Right cardiac atrium (tissue), 5 donors: ENCODE measurements at regions not wholly inside any gene's neighbourhood (a gene's known extent, or its start where the extent isn't known, plus 50 kb on each side); places are given as distances from the start of the nearest gene placed in this dataset.

Experiments
- ATAC-seq, 2 donors: fragments of 200-7000 bp; cut with Tn5 transposase; one replicate each; pipeline versions ENCODE4 v1.8.0 to v1.9.1; 2020; ENCODE audit warnings: moderate library complexity in 2 of 2, mild to moderate bottlenecking in 1 of 2
- DNase-seq, 3 donors: peaks; one replicate each; pipeline ENCODE4 v3.0.0-alpha.2; 2020
- H3K27ac ChIP-seq: one replicate; pipeline ENCODE4 v1.5.1; 2013; ENCODE audit warnings: mild to moderate bottlenecking, low read length, control low read depth, moderate library complexity
- H3K27me3 ChIP-seq: one replicate; pipeline ENCODE4 v1.6.1; 2013; ENCODE audit not compliant: control insufficient read depth, insufficient read depth
- H3K4me1 ChIP-seq: one replicate; pipeline ENCODE4 v1.6.1; 2013; ENCODE audit warnings: low read length; ENCODE audit not compliant: control insufficient read depth, insufficient read depth
- H3K4me3 ChIP-seq: one replicate; pipeline ENCODE4 v1.5.1; 2013; ENCODE audit warnings: low read length, control low read depth
- H3K9me3 ChIP-seq: one replicate; pipeline ENCODE4 v1.6.1; 2013; ENCODE audit warnings: low read length; ENCODE audit not compliant: control insufficient read depth
- WGBS: extraction: QIAGEN DNeasy Blood & Tissue Kit; methylation state at CpG from one replicate; pipeline ENCODE4 v1.1.7; 2013; 5-methylcytosine and 5-hydroxymethylcytosine counted together
- intact Hi-C, 4 donors: fragments of 100-400 bp; cut with DNase I; formaldehyde crosslinking; loops; one replicate each; pipeline versions ENCODE4 v1.11.0 to v1.14.0; 2022 to 2023
- donor health status: healthy with polysubstance abuse.
- donor health status: DM: no; HTN: yes; CAD: no.
- donor health status: DM: no; HTN: no; CAD: no.
- donor health status: DM: no; HTN: yes; CAD: no; lungs with severe emphysema.
- donor health status: DM: yes; HTN: yes; CAD: no.

- no peak overlapping the region for H3K27ac ChIP-seq
- ATAC-seq (no peak), DNase-seq (no peak)
- H3K27me3 ChIP-seq = no peaks in the 10 kb centered on the region
- intact Hi-C loops = no loop called here
- H3K4me3 ChIP-seq = no peak overlapping the region
- no peaks in the 10 kb centered on the region for H3K4me1 ChIP-seq
- H3K9me3 ChIP-seq = no peaks in the 10 kb centered on the region
These were observed 365.9 kb downstream of the CXXC4 start for GRCh38 chr4:104128850-104129213.

GRCh38 chr4:104128031-104128849 is 366.5 kb downstream of the CXXC4 start:
- Histone ChIP-seq H3K27me3 (no peaks in the 10 kb centered on the region), H3K27ac (no peak overlapping the region), H3K4me1 (no peaks in the 10 kb centered on the region), H3K4me3 (no peak overlapping the region), H3K9me3 (no peaks in the 10 kb centered on the region)
- 45% methylated on average over 1 of the region's 1 CpG for whole genome bisulfite sequencing
- ATAC-seq (no peak), DNase-seq (no peak)
- intact Hi-C loops = no loop called here

- WGBS = 74% methylated on average over 4 of the region's 4 CpGs
- Histone ChIP-seq H3K9me3 (no peaks in the 10 kb centered on the region), H3K4me3 (no peak overlapping the region), H3K4me1 (no peaks in the 10 kb centered on the region), H3K27ac (no peak overlapping the region), H3K27me3 (no peaks in the 10 kb centered on the region)
- intact Hi-C loops = no loop called here
- ATAC-seq (no peak), DNase-seq (no peak)
These were observed 371.7 kb downstream of the CXXC4 start for GRCh38 chr4:104123021-104123420.

GRCh38 chr4:104117776-104118175 is 376.9 kb downstream of the CXXC4 start:
- H3K4me3 ChIP-seq = no peak overlapping the region
- intact Hi-C loops = no loop called here
- H3K4me1 ChIP-seq = no peaks in the 10 kb centered on the region
- no peak for ATAC-seq
- no peaks in the 10 kb centered on the region for H3K27me3 ChIP-seq
- no peaks in the 10 kb centered on the region for H3K9me3 ChIP-seq
- DNase-seq = no peak
- no peak overlapping the region for H3K27ac ChIP-seq
- 82% methylated on average over 1 of the region's 1 CpG for WGBS

GRCh38 chr4:104113850-104114249 is 380.8 kb downstream of the CXXC4 start:
- ATAC-seq = no peak
- no peak overlapping the region for H3K4me3 ChIP-seq
- H3K27ac ChIP-seq = no peak overlapping the region
- no peak for DNase-seq
- no peaks in the 10 kb centered on the region for H3K27me3 ChIP-seq
- no peaks in the 10 kb centered on the region for H3K4me1 ChIP-seq
- WGBS = 77% methylated on average over 3 of the region's 3 CpGs
- intact Hi-C loops = no loop called here
- H3K9me3 ChIP-seq = no peaks in the 10 kb centered on the region

GRCh38 chr4:104099141-104099540 is 379.4 kb upstream of the TACR3 start:
- H3K4me1 ChIP-seq = no peaks in the 10 kb centered on the region
- no peak overlapping the region for H3K4me3 ChIP-seq
- no peak for DNase-seq
- no peak overlapping the region for H3K27ac ChIP-seq
- intact Hi-C loops = no loop called here
- no peaks in the 10 kb centered on the region for H3K27me3 ChIP-seq
- ATAC-seq = no peak
- no peaks in the 10 kb centered on the region for H3K9me3 ChIP-seq

- Histone ChIP-seq H3K4me3 (no peak overlapping the region), H3K27me3 (no peaks in the 10 kb centered on the region), H3K9me3 (no peaks in the 10 kb centered on the region), H3K4me1 (no peaks in the 10 kb centered on the region), H3K27ac (no peak overlapping the region)
- intact Hi-C loops = no loop called here
- ATAC-seq = no peak
- DNase-seq = no peak
These were observed 373.5 kb upstream of the TACR3 start for GRCh38 chr4:104093247-104093646.

- Histone ChIP-seq H3K4me1 (no peaks in the 10 kb centered on the region), H3K9me3 (no peaks in the 10 kb centered on the region), H3K27ac (no peak overlapping the region), H3K27me3 (no peaks in the 10 kb centered on the region), H3K4me3 (no peak overlapping the region)
- 53% methylated on average over 4 of the region's 4 CpGs for WGBS
- ATAC-seq (no peak), DNase-seq (no peak)
- intact Hi-C loops = no loop called here
These were observed 353.4 kb upstream of the TACR3 start for GRCh38 chr4:104073229-104073628.

- intact Hi-C loops = loop anchor here in 1 of 4 donors (10.0 kb wide), 1 partner anchor 798 kb away; no protein-coding TSS in a partner anchor
- no peaks in the 10 kb centered on the region for H3K9me3 ChIP-seq
- no peak overlapping the region for H3K27ac ChIP-seq
- WGBS = 67% methylated on average over 2 of the region's 2 CpGs
- no peak overlapping the region for H3K4me3 ChIP-seq
- no peak for ATAC-seq
- no peaks in the 10 kb centered on the region for H3K27me3 ChIP-seq
- no peak for DNase-seq
- no peaks in the 10 kb centered on the region for H3K4me1 ChIP-seq
These were observed 346.7 kb upstream of the TACR3 start for GRCh38 chr4:104066533-104066932.

- H3K9me3 ChIP-seq = no peaks in the 10 kb centered on the region
- H3K4me3 ChIP-seq = no peak overlapping the region
- H3K27ac ChIP-seq = no peak overlapping the region
- peak; percentile 66 to 69 for ATAC-seq
- WGBS = 39% methylated on average over 8 of the region's 8 CpGs
- DNase-seq = peak; percentile 14 to 62 (median 53)
- intact Hi-C loops = loop anchor here in 2 of 4 donors (2.0 to 10.0 kb wide), 2 partner anchors 796 to 800 kb away; no protein-coding TSS in a partner anchor
- no peaks in the 10 kb centered on the region for H3K4me1 ChIP-seq
- no peaks in the 10 kb centered on the region for H3K27me3 ChIP-seq
These were observed 345.1 kb upstream of the TACR3 start for GRCh38 chr4:104064646-104065577.

- intact Hi-C loops = loop anchor here in 1 of 4 donors (10.0 kb wide), 1 partner anchor 801 kb away; no protein-coding TSS in a partner anchor
- no peak overlapping the region for H3K27ac ChIP-seq
- H3K9me3 ChIP-seq = no peaks in the 10 kb centered on the region
- H3K4me1 ChIP-seq = no peaks in the 10 kb centered on the region
- H3K4me3 ChIP-seq = no peak overlapping the region
- WGBS = 61% methylated on average over 2 of the region's 2 CpGs
- no peak for DNase-seq
- no peak for ATAC-seq
- no peaks in the 10 kb centered on the region for H3K27me3 ChIP-seq
These were observed 343.6 kb upstream of the TACR3 start for GRCh38 chr4:104063341-104063740.
